AG09319 (cell line): ENCODE measurements at regions not wholly inside any gene's neighbourhood (a gene's known extent, or its start where the extent isn't known, plus 50 kb on each side); places are given as distances from the start of the nearest gene placed in this dataset.

Source experiments
- DNase-seq: peaks from one replicate; pipeline ENCODE4 v3.0.0-alpha.2; 2010; ENCODE audit warnings: low read depth; ENCODE audit errors: extremely low read depth
- CTCF ChIP-seq: IDR thresholded peaks from 2 replicates; pipeline ENCODE4 v1.5.1; 2011; ENCODE audit warnings: low read depth, mild to moderate bottlenecking, inconsistent platforms, low read length, moderate library complexity

GRCh38 chr1:198105185-198105584, 51.6 kb upstream of the NEK7 start:
- no peak for DNase-seq
- TF ChIP-seq CTCF, result no peak

- TF ChIP-seq CTCF, result no peak
- DNase-seq, result no peak
Observed at GRCh38 chr1:198106011-198106410, 50.8 kb upstream of the NEK7 start.
